ENCODE measurements at regions not wholly inside any gene's neighbourhood (a gene's known extent, or its start where the extent isn't known, plus 50 kb on each side); places are given as distances from the start of the nearest gene placed in this dataset.
"Not testable (repeated sequence)": the region's sequence is repeated elsewhere in the genome, so short reads cannot be mapped to it uniquely, and the experiment has no call there.

GRCh38 chr3:18527691-18528090, 102.6 kb upstream of the SATB1 start:
- DNase-seq = no peak

- no peak for DNase-seq
These were observed 101.5 kb upstream of the SATB1 start for GRCh38 chr3:18526667-18527066.

- not testable (repeated sequence) for DNase-seq
These were observed 91.0 kb upstream of the SATB1 start for GRCh38 chr3:18516170-18516569.

- no peak for DNase-seq
These were observed 88.0 kb upstream of the SATB1 start for GRCh38 chr3:18513091-18513490.

- DNase-seq = no peak
These were observed 86.9 kb upstream of the SATB1 start for GRCh38 chr3:18512007-18512406.

GRCh38 chr3:18510947-18511346, 85.8 kb upstream of the SATB1 start:
- no peak for DNase-seq

GRCh38 chr3:18507333-18507732, 82.2 kb upstream of the SATB1 start:
- DNase-seq = no peak

- DNase-seq = no peak
These were observed 79.9 kb upstream of the SATB1 start for GRCh38 chr3:18505056-18505455.

- no peak for DNase-seq
These were observed 76.7 kb upstream of the SATB1 start for GRCh38 chr3:18501679-18502343.

- no peak for DNase-seq
These were observed 75.2 kb upstream of the SATB1 start for GRCh38 chr3:18500322-18500721.

GRCh38 chr3:18499301-18499700, 74.2 kb upstream of the SATB1 start:
- peak; percentile 33 for DNase-seq

GRCh38 chr3:18494251-18494650, 69.1 kb upstream of the SATB1 start:
- no peak for DNase-seq

GRCh38 chr3:18489939-18490338, 64.8 kb upstream of the SATB1 start:
- DNase-seq = no peak

- DNase-seq = no peak
These were observed 58.1 kb upstream of the SATB1 start for GRCh38 chr3:18483226-18483625.

GRCh38 chr3:18481946-18482548, 56.9 kb upstream of the SATB1 start:
- DNase-seq = no peak

GRCh38 chr3:18477620-18478019, 52.5 kb upstream of the SATB1 start:
- no peak for DNase-seq
